Neural cell (in vitro differentiated cells): ENCODE measurements at regions not wholly inside any gene's neighbourhood (a gene's known extent, or its start where the extent isn't known, plus 50 kb on each side); places are given as distances from the start of the nearest gene placed in this dataset.

Source experiments
- H2AFZ ChIP-seq: fragments of 200-600, 300-800 bp; sonication (generic), shearing (Covaris generic); 2 replicates; pipeline ENCODE4 v1.6.0; 2014; ENCODE audit warnings: low read depth, mild to moderate bottlenecking, antibody characterized with exemption, low read length, moderate library complexity
- H3F3A ChIP-seq: fragments of 200-600 bp; shearing (Covaris generic); 2 replicates; pipeline ENCODE4 v1.6.1; 2016; ENCODE audit warnings: mild to moderate bottlenecking, moderate library complexity, mixed read lengths, antibody characterized with exemption, low read length; ENCODE audit not compliant: insufficient read depth, poor library complexity, severe bottlenecking
- H3K27ac ChIP-seq: fragments of 200-600, 300-800 bp; sonication (generic), shearing (Covaris generic); 2 replicates; pipeline ENCODE4 v1.5.1; 2014; ENCODE audit warnings: mild to moderate bottlenecking, low read length, moderate library complexity
- H3K27me3 ChIP-seq: fragments of 300-800, 200-600 bp; sonication (generic), shearing (Covaris generic); 2 replicates; pipeline ENCODE4 v1.6.0; 2014; ENCODE audit warnings: mild to moderate bottlenecking, low read depth, low read length, moderate library complexity; ENCODE audit not compliant: insufficient read depth
- H3K36me3 ChIP-seq: fragments of 300-800, 200-600 bp; sonication (generic), shearing (Covaris generic); 2 replicates; pipeline ENCODE4 v1.5.1; 2014; ENCODE audit warnings: mild to moderate bottlenecking, antibody characterized with exemption, low read length, moderate library complexity; ENCODE audit not compliant: insufficient read depth
- H3K4me2 ChIP-seq: fragments of 300-800, 200-600 bp; sonication (generic), shearing (Covaris generic); 2 replicates; pipeline ENCODE4 v1.6.0; 2014; ENCODE audit warnings: mild to moderate bottlenecking, low read length
- H3K4me3 ChIP-seq: fragments of 300-800, 200-600 bp; sonication (generic), shearing (Covaris generic); 2 replicates; pipeline ENCODE4 v1.5.1; 2014; ENCODE audit warnings: mild to moderate bottlenecking, low read length, moderate library complexity
- H3K79me2 ChIP-seq: fragments of 200-600 bp; shearing (Covaris generic); replicated peaks from 2 replicates; pipeline ENCODE4 v1.6.0; 2014; ENCODE audit warnings: mild to moderate bottlenecking, low read length, moderate library complexity; ENCODE audit not compliant: insufficient read depth
- H3K9ac ChIP-seq: fragments of 300-800, 200-600 bp; sonication (generic), shearing (Covaris generic); 2 replicates; pipeline ENCODE4 v1.6.1; 2016; ENCODE audit warnings: mild to moderate bottlenecking, low read length, mixed read lengths
- H3K9me2 ChIP-seq: fragments of 200-600 bp; shearing (Covaris generic); 2 replicates; pipeline ENCODE4 v1.6.1; 2016; ENCODE audit warnings: mild to moderate bottlenecking, low read length, mixed read lengths; ENCODE audit not compliant: insufficient read depth
- H3K9me3 ChIP-seq: fragments of 200-600, 300-800 bp; sonication (generic), shearing (Covaris generic); 2 replicates; pipeline ENCODE4 v1.6.1; 2016; ENCODE audit warnings: mild to moderate bottlenecking, mixed run types, low read length, moderate library complexity, mixed read lengths
- H4K20me1 ChIP-seq: fragments of 200-600 bp; shearing (Covaris generic); 2 replicates; pipeline ENCODE4 v1.6.1; 2016; ENCODE audit warnings: mild to moderate bottlenecking, mixed run types; ENCODE audit not compliant: insufficient read depth
- EP300 ChIP-seq: fragments of 450-650 bp; conservative IDR thresholded peaks from 2 replicates; pipeline ENCODE4 v1.6.1; 2014; ENCODE audit warnings: antibody characterized with exemption, mild to moderate bottlenecking, moderate library complexity; ENCODE audit not compliant: poor library complexity, severe bottlenecking
- EZH2 ChIP-seq: fragments of 200-600, 300-800 bp; shearing (Covaris generic), sonication (generic); IDR thresholded peaks from 2 replicates; pipeline ENCODE4 v1.6.1; 2014; ENCODE audit warnings: antibody characterized with exemption, low read length, borderline replicate concordance, mild to moderate bottlenecking; ENCODE audit not compliant: insufficient read depth, poor library complexity, severe bottlenecking
- MXI1 ChIP-seq: fragments of 450-650 bp; conservative IDR thresholded peaks from 2 replicates; pipeline ENCODE4 v1.6.1; 2014; ENCODE audit warnings: antibody characterized with exemption, mild to moderate bottlenecking; ENCODE audit not compliant: poor library complexity, severe bottlenecking
- POLR2AphosphoS5 ChIP-seq: IDR thresholded peaks from 2 replicates; pipeline ENCODE4 v1.6.1; 2012
- RAD21 ChIP-seq: fragments of 450-650 bp; conservative IDR thresholded peaks from 2 replicates; pipeline ENCODE4 v1.6.1; 2014; ENCODE audit warnings: antibody characterized with exemption, mild to moderate bottlenecking, moderate library complexity
- SMC3 ChIP-seq: fragments of 450-650 bp; conservative IDR thresholded peaks from 2 replicates; pipeline ENCODE4 v1.6.1; 2014; ENCODE audit warnings: antibody characterized with exemption, mild to moderate bottlenecking, moderate library complexity; ENCODE audit not compliant: poor library complexity
- TAF1 ChIP-seq: IDR thresholded peaks from 2 replicates; pipeline ENCODE4 v1.6.1; 2012; ENCODE audit warnings: low read depth
- TF ChIP-seq, protein P1 (sequence below): IDR thresholded peaks from 2 replicates; pipeline ENCODE4 v1.6.1; 2012; ENCODE audit warnings: borderline replicate concordance
- TF ChIP-seq, protein P2 (sequence below): fragments of 450-650 bp; IDR thresholded peaks from 2 replicates; pipeline ENCODE4 v1.5.1; 2014; ENCODE audit warnings: antibody characterized with exemption, mild to moderate bottlenecking, moderate library complexity; ENCODE audit not compliant: poor library complexity, severe bottlenecking

DNA sequence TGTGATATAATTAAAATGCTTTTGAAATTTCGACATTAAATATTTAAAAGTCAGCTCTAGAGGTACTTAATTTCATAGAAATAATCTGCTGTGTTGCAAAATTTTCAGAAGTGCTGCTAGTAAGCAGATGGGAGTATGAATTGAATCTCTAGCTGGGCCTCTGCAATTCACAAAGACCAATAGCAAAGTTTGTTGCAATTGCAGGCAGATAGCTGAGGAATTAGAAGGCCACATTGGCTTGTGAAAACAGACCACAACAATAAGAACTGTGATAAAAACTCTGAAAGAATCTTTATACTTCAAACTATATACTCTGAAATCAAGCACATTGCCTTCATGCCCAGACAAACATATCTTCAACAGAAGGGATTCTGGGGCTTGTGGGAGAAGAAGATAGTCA is 636.3 kb upstream of the SOX9 start:
- Histone ChIP-seq H3K9me2 (no peaks in the 10 kb centered on the region), H3K27ac (no peak overlapping the region), H3K4me3 (no peak overlapping the region), H3K79me2 (no peaks in the 10 kb centered on the region), H4K20me1 (no peaks in the 10 kb centered on the region), H3K27me3 (no peaks in the 10 kb centered on the region), H3K9ac (no peak overlapping the region), H3F3A (no peaks in the 10 kb centered on the region), H2AFZ (no peak overlapping the region), H3K36me3 (no peaks in the 10 kb centered on the region), H3K4me2 (no peak overlapping the region), H3K9me3 (no peaks in the 10 kb centered on the region)
- TF ChIP-seq RAD21: no peak
- no peak for TF ChIP-seq POLR2AphosphoS5
- TF ChIP-seq, protein P1, sequence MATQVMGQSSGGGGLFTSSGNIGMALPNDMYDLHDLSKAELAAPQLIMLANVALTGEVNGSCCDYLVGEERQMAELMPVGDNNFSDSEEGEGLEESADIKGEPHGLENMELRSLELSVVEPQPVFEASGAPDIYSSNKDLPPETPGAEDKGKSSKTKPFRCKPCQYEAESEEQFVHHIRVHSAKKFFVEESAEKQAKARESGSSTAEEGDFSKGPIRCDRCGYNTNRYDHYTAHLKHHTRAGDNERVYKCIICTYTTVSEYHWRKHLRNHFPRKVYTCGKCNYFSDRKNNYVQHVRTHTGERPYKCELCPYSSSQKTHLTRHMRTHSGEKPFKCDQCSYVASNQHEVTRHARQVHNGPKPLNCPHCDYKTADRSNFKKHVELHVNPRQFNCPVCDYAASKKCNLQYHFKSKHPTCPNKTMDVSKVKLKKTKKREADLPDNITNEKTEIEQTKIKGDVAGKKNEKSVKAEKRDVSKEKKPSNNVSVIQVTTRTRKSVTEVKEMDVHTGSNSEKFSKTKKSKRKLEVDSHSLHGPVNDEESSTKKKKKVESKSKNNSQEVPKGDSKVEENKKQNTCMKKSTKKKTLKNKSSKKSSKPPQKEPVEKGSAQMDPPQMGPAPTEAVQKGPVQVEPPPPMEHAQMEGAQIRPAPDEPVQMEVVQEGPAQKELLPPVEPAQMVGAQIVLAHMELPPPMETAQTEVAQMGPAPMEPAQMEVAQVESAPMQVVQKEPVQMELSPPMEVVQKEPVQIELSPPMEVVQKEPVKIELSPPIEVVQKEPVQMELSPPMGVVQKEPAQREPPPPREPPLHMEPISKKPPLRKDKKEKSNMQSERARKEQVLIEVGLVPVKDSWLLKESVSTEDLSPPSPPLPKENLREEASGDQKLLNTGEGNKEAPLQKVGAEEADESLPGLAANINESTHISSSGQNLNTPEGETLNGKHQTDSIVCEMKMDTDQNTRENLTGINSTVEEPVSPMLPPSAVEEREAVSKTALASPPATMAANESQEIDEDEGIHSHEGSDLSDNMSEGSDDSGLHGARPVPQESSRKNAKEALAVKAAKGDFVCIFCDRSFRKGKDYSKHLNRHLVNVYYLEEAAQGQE: no peak
- no peak for TF ChIP-seq EP300
- no peak for TF ChIP-seq MXI1

DNA sequence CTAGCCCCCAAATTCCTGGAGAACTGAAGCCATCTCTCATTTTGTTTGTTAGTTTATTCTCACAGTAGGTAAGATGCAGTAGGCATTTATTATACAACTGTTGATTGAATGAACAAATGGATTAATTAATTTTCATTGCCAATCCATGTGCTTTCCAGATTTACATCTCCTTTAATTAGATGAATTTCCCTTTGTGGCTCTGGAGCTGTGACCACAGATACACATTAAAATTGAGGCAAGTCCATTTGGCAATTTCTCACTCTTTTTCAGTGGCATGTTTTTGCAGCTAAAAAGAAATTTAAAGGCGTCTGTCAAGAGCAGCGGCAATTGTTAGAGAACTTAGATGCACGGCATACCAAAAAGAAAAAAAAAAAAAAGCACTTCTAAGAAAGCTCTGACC is 635.4 kb upstream of the SOX9 start:
- no peaks in the 10 kb centered on the region for H3K27me3 ChIP-seq
- H3K4me2 ChIP-seq: no peak overlapping the region
- TF ChIP-seq MXI1: no peak
- TF ChIP-seq EZH2: no peak
- TF ChIP-seq TAF1: no peak
- TF ChIP-seq POLR2AphosphoS5: no peak
- TF ChIP-seq, protein P2, sequence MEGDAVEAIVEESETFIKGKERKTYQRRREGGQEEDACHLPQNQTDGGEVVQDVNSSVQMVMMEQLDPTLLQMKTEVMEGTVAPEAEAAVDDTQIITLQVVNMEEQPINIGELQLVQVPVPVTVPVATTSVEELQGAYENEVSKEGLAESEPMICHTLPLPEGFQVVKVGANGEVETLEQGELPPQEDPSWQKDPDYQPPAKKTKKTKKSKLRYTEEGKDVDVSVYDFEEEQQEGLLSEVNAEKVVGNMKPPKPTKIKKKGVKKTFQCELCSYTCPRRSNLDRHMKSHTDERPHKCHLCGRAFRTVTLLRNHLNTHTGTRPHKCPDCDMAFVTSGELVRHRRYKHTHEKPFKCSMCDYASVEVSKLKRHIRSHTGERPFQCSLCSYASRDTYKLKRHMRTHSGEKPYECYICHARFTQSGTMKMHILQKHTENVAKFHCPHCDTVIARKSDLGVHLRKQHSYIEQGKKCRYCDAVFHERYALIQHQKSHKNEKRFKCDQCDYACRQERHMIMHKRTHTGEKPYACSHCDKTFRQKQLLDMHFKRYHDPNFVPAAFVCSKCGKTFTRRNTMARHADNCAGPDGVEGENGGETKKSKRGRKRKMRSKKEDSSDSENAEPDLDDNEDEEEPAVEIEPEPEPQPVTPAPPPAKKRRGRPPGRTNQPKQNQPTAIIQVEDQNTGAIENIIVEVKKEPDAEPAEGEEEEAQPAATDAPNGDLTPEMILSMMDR: no peak
- TF ChIP-seq RAD21: no peak
- TF ChIP-seq EP300: no peak
- TF ChIP-seq SMC3: no peak
- TF ChIP-seq, protein P1: no peak
- no peak overlapping the region for H3K27ac ChIP-seq
- H3K9ac ChIP-seq: no peak overlapping the region
- H3K4me3 ChIP-seq: no peak overlapping the region
- no peaks in the 10 kb centered on the region for H4K20me1 ChIP-seq
- H3K79me2 ChIP-seq: no peaks in the 10 kb centered on the region
- H3K9me3 ChIP-seq: no peaks in the 10 kb centered on the region
- no peaks in the 10 kb centered on the region for H3F3A ChIP-seq
- no peaks in the 10 kb centered on the region for H3K9me2 ChIP-seq
- no peaks in the 10 kb centered on the region for H3K36me3 ChIP-seq
- H2AFZ ChIP-seq: no peak overlapping the region
